GM12892 (cell line): ENCODE measurements at regions not wholly inside any gene's neighbourhood (a gene's known extent, or its start where the extent isn't known, plus 50 kb on each side); places are given as distances from the start of the nearest gene placed in this dataset.

Experiments
- POLR2A ChIP-seq: IDR thresholded peaks from 2 replicates; pipeline ENCODE4 v1.6.1; 2011; ENCODE audit warnings: low read depth, low read length, control low read depth
- POLR2AphosphoS5 ChIP-seq: IDR thresholded peaks from 2 replicates; pipeline ENCODE4 v1.6.1; 2011; ENCODE audit warnings: low read depth, low read length, control low read depth
- TAF1 ChIP-seq: IDR thresholded peaks from 2 replicates; pipeline ENCODE4 v1.6.1; 2011; ENCODE audit warnings: low read depth, mild to moderate bottlenecking, control low read depth, low read length, borderline replicate concordance

- TF ChIP-seq POLR2AphosphoS5 (no peak), POLR2A (no peak), TAF1 (no peak)
Observed at GRCh38 chr2:67839242-67839641, 223.6 kb downstream of the C1D start.
